CD4-positive, alpha-beta T cell (primary cell): ENCODE measurements at regions not wholly inside any gene's neighbourhood (a gene's known extent, or its start where the extent isn't known, plus 50 kb on each side); places are given as distances from the start of the nearest gene placed in this dataset.

Experiments
- ATAC-seq: fragments of 200-7000 bp; cut with Tn5 transposase; one replicate; pipeline ENCODE4 v1.10.0; 2022; ENCODE audit warnings: mild to moderate bottlenecking; ENCODE audit not compliant: poor library complexity
- CTCF ChIA-PET: fragments of 350-600 bp; sonication (Branson Sonifier 250); formaldehyde crosslinking; loops from one replicate; lab custom pipeline; 2021; ENCODE audit warnings: antibody characterized with exemption, inconsistent platforms; lab: Charles Lee
- POLR2A ChIA-PET: fragments of 350-600 bp; sonication (Branson Sonifier 250); formaldehyde crosslinking; loops from one replicate; lab custom pipeline; 2021; ENCODE audit warnings: antibody characterized with exemption, inconsistent platforms; lab: Charles Lee
- DNase-seq, 14 experiments: peaks; one replicate each; pipeline ENCODE4 v3.0.0-alpha.2; 2013 to 2020; ENCODE audit warnings: mixed read lengths in 2 of 14
- H3K27ac ChIP-seq, 2 donors: one replicate each; pipeline versions ENCODE4 v1.5.1 to v1.7.0; 2013; ENCODE audit warnings: low read length in 2 of 2, low read depth in 1 of 2, mild to moderate bottlenecking in 1 of 2
- H3K27me3 ChIP-seq, 2 experiments: 1 replicate in 1 of 2; 2 replicates in 1 of 2; pipeline versions ENCODE4 v1.6.1 to v1.7.0; 2013; ENCODE audit warnings: low read length in 2 of 2, control low read depth in 1 of 2, mild to moderate bottlenecking in 1 of 2, moderate library complexity in 1 of 2; ENCODE audit not compliant: insufficient read depth in 2 of 2, control insufficient read depth in 1 of 2
- H3K36me3 ChIP-seq: one replicate; pipeline ENCODE4 v1.6.1; 2013; ENCODE audit warnings: low read length, control low read depth; ENCODE audit not compliant: insufficient read depth
- H3K4me1 ChIP-seq: one replicate; pipeline ENCODE4 v1.6.1; 2013; ENCODE audit warnings: low read length, control low read depth; ENCODE audit not compliant: insufficient read depth
- H3K4me3 ChIP-seq: one replicate; pipeline ENCODE4 v1.5.1; 2013; ENCODE audit warnings: mild to moderate bottlenecking, low read length, moderate library complexity
- H3K9me3 ChIP-seq, 2 experiments: 1 replicate in 1 of 2; 2 replicates in 1 of 2; pipeline versions ENCODE4 v1.6.1 to v1.7.0; 2013; ENCODE audit warnings: low read length in 2 of 2, mild to moderate bottlenecking in 2 of 2, control low read depth in 1 of 2, moderate library complexity in 1 of 2; ENCODE audit not compliant: control insufficient read depth in 1 of 2, insufficient read depth in 1 of 2
- H3K27ac Mint-ChIP-seq: one replicate; pipeline ENCODE4 v1.8.0; 2020; ENCODE audit warnings: mixed read lengths
- H3K27me3 Mint-ChIP-seq: one replicate; pipeline ENCODE4 v1.8.0; 2021; ENCODE audit warnings: mixed read lengths
- H3K36me3 Mint-ChIP-seq: one replicate; pipeline ENCODE4 v1.8.0; 2021; ENCODE audit warnings: low read depth, mixed read lengths
- H3K4me1 Mint-ChIP-seq: one replicate; pipeline ENCODE4 v1.8.0; 2021; ENCODE audit warnings: low read depth, mixed read lengths
- H3K4me3 Mint-ChIP-seq: one replicate; pipeline ENCODE4 v1.8.0; 2020; ENCODE audit warnings: mild to moderate bottlenecking, mixed read lengths
- H3K9me3 Mint-ChIP-seq: one replicate; pipeline ENCODE4 v1.8.0; 2020; ENCODE audit warnings: mixed read lengths
- CTCF ChIP-seq: fragments of 200-600 bp; IDR thresholded peaks from one replicate; pipeline ENCODE4 v1.8.0; 2022; ENCODE audit warnings: antibody characterized with exemption, mild to moderate bottlenecking
- intact Hi-C, 2 experiments: fragments of 100-400 bp; cut with DNase I in 1 of 2; cut with micrococcal nuclease in 1 of 2; formaldehyde crosslinking; loops; one replicate each; pipeline versions ENCODE4 v1.15.1 to v1.9.0; 2023 to 2025; cut with DNase I, micrococcal nuclease

GRCh38 chr3:68136411-68136810, 482.0 kb upstream of the SUCLG2 start:
- no peaks in the 10 kb centered on the region for H3K36me3 ChIP-seq
- ChIA-PET CTCF (no interaction called here), POLR2A (no interaction called here)
- ATAC-seq = no peak
- H3K27me3 ChIP-seq = no peaks in the 10 kb centered on the region
- Mint-ChIP-seq H3K9me3 (peaks cover 3% of the 10 kb centered on the region), H3K4me3 (no peak overlapping the region), H3K36me3 (no peaks in the 10 kb centered on the region), H3K27ac (no peak overlapping the region), H3K4me1 (no peaks in the 10 kb centered on the region), H3K27me3 (peaks cover 5% of the 10 kb centered on the region)
- no peak overlapping the region for H3K4me3 ChIP-seq
- no peaks in the 10 kb centered on the region for H3K9me3 ChIP-seq
- DNase-seq = no peak
- H3K4me1 ChIP-seq = no peaks in the 10 kb centered on the region
- intact Hi-C loops = no loop called here
- no peak overlapping the region for H3K27ac ChIP-seq
- TF ChIP-seq CTCF = no peak

- CTCF ChIA-PET = no interaction called here
- Mint-ChIP-seq H3K4me1 (no peaks in the 10 kb centered on the region), H3K27ac (no peak overlapping the region), H3K36me3 (no peaks in the 10 kb centered on the region), H3K4me3 (no peak overlapping the region), H3K27me3 (peaks cover 13% of the 10 kb centered on the region), H3K9me3 (peaks cover 6% of the 10 kb centered on the region)
- no peak overlapping the region for H3K4me3 ChIP-seq
- H3K36me3 ChIP-seq = no peaks in the 10 kb centered on the region
- POLR2A ChIA-PET = interaction anchor here (1.4 kb wide), 1 partner anchor 9 kb away, joined by 3 read pairs; no protein-coding TSS in a partner anchor
- no peaks in the 10 kb centered on the region for H3K4me1 ChIP-seq
- H3K27ac ChIP-seq = no peak overlapping the region
- ATAC-seq (no peak), DNase-seq (no peak)
- intact Hi-C loops = no loop called here
- no peak for TF ChIP-seq CTCF
- no peaks in the 10 kb centered on the region for H3K27me3 ChIP-seq
- no peaks in the 10 kb centered on the region for H3K9me3 ChIP-seq
Measured at GRCh38 chr3:68135067-68135466, 480.7 kb upstream of the SUCLG2 start.

GRCh38 chr3:68129065-68129464, 474.7 kb upstream of the SUCLG2 start:
- DNase-seq (no peak), ATAC-seq (no peak)
- Mint-ChIP-seq H3K27me3 (peaks cover 13% of the 10 kb centered on the region), H3K27ac (no peak overlapping the region), H3K9me3 (peaks cover 6% of the 10 kb centered on the region), H3K4me1 (peaks cover 4% of the 10 kb centered on the region), H3K4me3 (no peak overlapping the region), H3K36me3 (no peaks in the 10 kb centered on the region)
- no peaks in the 10 kb centered on the region for H3K4me1 ChIP-seq
- no peaks in the 10 kb centered on the region for H3K9me3 ChIP-seq
- TF ChIP-seq CTCF = no peak
- intact Hi-C loops = no loop called here
- no peaks in the 10 kb centered on the region for H3K27me3 ChIP-seq
- no peak overlapping the region for H3K27ac ChIP-seq
- no peaks in the 10 kb centered on the region for H3K36me3 ChIP-seq
- H3K4me3 ChIP-seq = no peak overlapping the region
- CTCF ChIA-PET = no interaction called here
- POLR2A ChIA-PET = no interaction called here
